Keratinocyte (primary cell): ENCODE measurements at regions not wholly inside any gene's neighbourhood (a gene's known extent, or its start where the extent isn't known, plus 50 kb on each side); places are given as distances from the start of the nearest gene placed in this dataset.

Experiments used
- EZH2 ChIP-seq: IDR thresholded peaks from one replicate; pipeline ENCODE4 v1.6.1; 2012; ENCODE audit warnings: inconsistent platforms, mild to moderate bottlenecking, low read length, moderate library complexity
- TF ChIP-seq, protein P1 (sequence below), 3 experiments: IDR thresholded peaks in 1 of 3; conservative IDR thresholded peaks in 1 of 3; optimal IDR thresholded peaks in 1 of 3; 2 replicates in 2 of 3; 3 replicates in 1 of 3; pipeline versions ENCODE3 to v1.5.1; 2011; ENCODE audit warnings: low read length in 3 of 3, mild to moderate bottlenecking in 3 of 3, moderate library complexity in 2 of 3, control low read depth in 1 of 3, inconsistent platforms in 1 of 3; ENCODE audit not compliant: insufficient read depth in 2 of 3; ENCODE audit errors: extremely low read depth in 1 of 3

DNA sequence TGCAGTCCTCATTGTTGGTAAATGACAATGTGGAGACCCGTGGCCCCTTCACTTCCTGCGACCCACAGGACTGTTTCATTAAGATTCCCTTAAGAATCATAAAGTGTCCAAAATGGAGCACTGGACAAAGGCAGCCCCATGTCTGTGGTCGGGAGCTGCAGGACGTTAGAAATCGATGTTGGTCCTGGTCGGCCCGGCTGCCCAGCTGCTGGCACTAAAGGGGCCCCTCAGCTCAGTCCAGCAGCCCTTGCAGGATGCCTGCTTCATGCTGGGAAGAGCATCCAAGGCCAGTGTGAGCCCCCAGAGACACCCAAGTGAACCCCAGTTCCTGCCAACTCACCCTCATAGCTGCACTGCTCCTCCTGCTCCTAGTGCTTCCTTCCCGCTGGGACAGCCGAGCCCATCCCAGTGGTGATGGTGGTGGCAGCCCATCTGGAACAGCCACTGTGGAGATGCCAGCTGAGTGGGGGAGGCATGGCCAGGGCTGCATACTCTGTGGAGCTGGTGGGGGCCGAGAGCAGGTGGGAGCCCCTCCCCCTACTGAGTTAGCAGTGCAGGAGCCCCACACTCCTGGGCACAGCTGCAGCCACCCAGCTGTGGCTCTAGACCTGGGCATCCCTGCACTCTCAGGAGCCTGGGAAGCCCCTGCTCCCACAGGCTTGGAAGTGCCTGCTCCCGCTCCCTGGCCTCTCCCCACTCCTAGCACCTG is 168.0 kb upstream of the IRX2 start:
- TF ChIP-seq, protein P1, sequence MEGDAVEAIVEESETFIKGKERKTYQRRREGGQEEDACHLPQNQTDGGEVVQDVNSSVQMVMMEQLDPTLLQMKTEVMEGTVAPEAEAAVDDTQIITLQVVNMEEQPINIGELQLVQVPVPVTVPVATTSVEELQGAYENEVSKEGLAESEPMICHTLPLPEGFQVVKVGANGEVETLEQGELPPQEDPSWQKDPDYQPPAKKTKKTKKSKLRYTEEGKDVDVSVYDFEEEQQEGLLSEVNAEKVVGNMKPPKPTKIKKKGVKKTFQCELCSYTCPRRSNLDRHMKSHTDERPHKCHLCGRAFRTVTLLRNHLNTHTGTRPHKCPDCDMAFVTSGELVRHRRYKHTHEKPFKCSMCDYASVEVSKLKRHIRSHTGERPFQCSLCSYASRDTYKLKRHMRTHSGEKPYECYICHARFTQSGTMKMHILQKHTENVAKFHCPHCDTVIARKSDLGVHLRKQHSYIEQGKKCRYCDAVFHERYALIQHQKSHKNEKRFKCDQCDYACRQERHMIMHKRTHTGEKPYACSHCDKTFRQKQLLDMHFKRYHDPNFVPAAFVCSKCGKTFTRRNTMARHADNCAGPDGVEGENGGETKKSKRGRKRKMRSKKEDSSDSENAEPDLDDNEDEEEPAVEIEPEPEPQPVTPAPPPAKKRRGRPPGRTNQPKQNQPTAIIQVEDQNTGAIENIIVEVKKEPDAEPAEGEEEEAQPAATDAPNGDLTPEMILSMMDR (optimal IDR thresholded peaks at IDR 0.05 in 1 of 3, IDR thresholded peaks at IDR 0.05 in 1 of 3, conservative IDR thresholded peaks at IDR 0.05 in 1 of 3; ENCODE audit: extremely low read depth in 1 of 3, insufficient read depth in 2 of 3, low read length in 3 of 3), result no peak
- no peak for TF ChIP-seq EZH2
